HG02763 (cell line): ENCODE measurements at regions not wholly inside any gene's neighbourhood (a gene's known extent, or its start where the extent isn't known, plus 50 kb on each side); places are given as distances from the start of the nearest gene placed in this dataset.

ENCODE experiments used
- ATAC-seq: cut with Tn5 transposase; IDR thresholded peaks from one replicate; pipeline ENCODE4 v1.9.1; 2021; ENCODE audit warnings: mild to moderate bottlenecking, moderate library complexity; ENCODE audit not compliant: unreplicated experiment

GRCh38 chr7:17155529-17155928 lies 142.9 kb upstream of the AHR start:
- no peak for ATAC-seq

GRCh38 chr7:17158261-17158660 lies 140.2 kb upstream of the AHR start:
- ATAC-seq: no peak

GRCh38 chr7:17159500-17160037 lies 138.9 kb upstream of the AHR start:
- ATAC-seq: peak; percentile 87

- ATAC-seq: no peak
Observed at GRCh38 chr7:17166824-17167379, 131.6 kb upstream of the AHR start.

GRCh38 chr7:17168416-17168815 lies 130.0 kb upstream of the AHR start:
- ATAC-seq: no peak

GRCh38 chr7:17171427-17171826 lies 127.0 kb upstream of the AHR start:
- ATAC-seq: no peak

- ATAC-seq: no peak
Observed at GRCh38 chr7:17176371-17177032, 122.0 kb upstream of the AHR start.

- ATAC-seq: no peak
Observed at GRCh38 chr7:17178545-17178944, 119.9 kb upstream of the AHR start.

GRCh38 chr7:17181482-17181881 lies 117.0 kb upstream of the AHR start:
- ATAC-seq: no peak

GRCh38 chr7:17183630-17184328 lies 114.7 kb upstream of the AHR start:
- ATAC-seq: no peak

GRCh38 chr7:17184805-17185689 lies 113.4 kb upstream of the AHR start:
- peak; percentile 6 for ATAC-seq

- peak; percentile 94 for ATAC-seq
Observed at GRCh38 chr7:17185690-17186070, 112.8 kb upstream of the AHR start.

- no peak for ATAC-seq
Observed at GRCh38 chr7:17186745-17187530, 111.5 kb upstream of the AHR start.

GRCh38 chr7:17194656-17195055 lies 103.8 kb upstream of the AHR start:
- no peak for ATAC-seq

GRCh38 chr7:17195576-17195975 lies 102.9 kb upstream of the AHR start:
- ATAC-seq: peak; percentile 85

GRCh38 chr7:17205910-17206309 lies 92.5 kb upstream of the AHR start:
- ATAC-seq: no peak

GRCh38 chr7:17206349-17206905 lies 92.0 kb upstream of the AHR start:
- no peak for ATAC-seq

GRCh38 chr7:17207220-17207619 lies 91.2 kb upstream of the AHR start:
- ATAC-seq: no peak

GRCh38 chr7:17209101-17209500 lies 89.4 kb upstream of the AHR start:
- ATAC-seq: no peak

GRCh38 chr7:17211307-17211836 lies 87.1 kb upstream of the AHR start:
- no peak for ATAC-seq
